Karpas-422 (cell line): ENCODE measurements at regions not wholly inside any gene's neighbourhood (a gene's known extent, or its start where the extent isn't known, plus 50 kb on each side); places are given as distances from the start of the nearest gene placed in this dataset.

Source experiments
- DNase-seq: peaks from one replicate; pipeline ENCODE4 v3.0.0-alpha.2; 2015
- H2AFZ ChIP-seq: fragments of 200-600 bp; sonication (generic); 2 replicates; pipeline ENCODE4 v1.6.1; 2014; ENCODE audit warnings: antibody characterized with exemption, low read length, mixed read lengths
- H3K27ac ChIP-seq: fragments of 200-600 bp; sonication (generic); 2 replicates; pipeline ENCODE4 v1.5.1; 2014; ENCODE audit warnings: mild to moderate bottlenecking, low read length, moderate library complexity
- H3K27me3 ChIP-seq: fragments of 200-600 bp; sonication (generic); 2 replicates; pipeline ENCODE4 v1.6.1; 2014; ENCODE audit warnings: low read length, mixed read lengths
- H3K36me3 ChIP-seq: fragments of 200-600 bp; sonication (generic); 2 replicates; pipeline ENCODE4 v1.6.1; 2014; ENCODE audit warnings: low read length, mixed read lengths; ENCODE audit not compliant: insufficient read depth
- H3K4me1 ChIP-seq: fragments of 200-600 bp; sonication (generic); 2 replicates; pipeline ENCODE4 v1.6.1; 2014; ENCODE audit warnings: mild to moderate bottlenecking, low read length, mixed read lengths
- H3K4me2 ChIP-seq: fragments of 200-600 bp; sonication (generic); 2 replicates; pipeline ENCODE4 v1.6.1; 2014; ENCODE audit warnings: low read length, low read depth, mild to moderate bottlenecking; ENCODE audit not compliant: poor library complexity, severe bottlenecking
- H3K4me3 ChIP-seq: fragments of 200-600 bp; sonication (generic); 2 replicates; pipeline ENCODE4 v1.5.1; 2014; ENCODE audit warnings: mild to moderate bottlenecking, antibody characterized with exemption, low read length, mixed read lengths
- H3K79me2 ChIP-seq: fragments of 200-600 bp; sonication (generic); 2 replicates; pipeline ENCODE4 v1.6.1; 2014; ENCODE audit warnings: mild to moderate bottlenecking, low read length, mixed read lengths
- H3K9ac ChIP-seq: fragments of 200-600 bp; sonication (generic); 2 replicates; pipeline ENCODE4 v1.6.0; 2014; ENCODE audit warnings: low read length
- H3K9me2 ChIP-seq: fragments of 200-600 bp; sonication (generic), shearing (Covaris generic); replicated peaks from 2 replicates; pipeline ENCODE4 v1.6.0; 2014; ENCODE audit warnings: mild to moderate bottlenecking, low read length, moderate library complexity; ENCODE audit not compliant: insufficient read depth
- H3K9me3 ChIP-seq: fragments of 300-700, 200-600 bp; sonication (generic); 2 replicates; pipeline ENCODE4 v1.6.1; 2014; ENCODE audit warnings: low read length, mixed read lengths
- H4K20me1 ChIP-seq: fragments of 200-600 bp; sonication (generic); 2 replicates; pipeline ENCODE4 v1.6.1; 2014; ENCODE audit warnings: mild to moderate bottlenecking, antibody characterized with exemption, low read length, low read depth; ENCODE audit not compliant: insufficient read depth

- no peak overlapping the region for H3K4me2 ChIP-seq
- H3K36me3 ChIP-seq = no peaks in the 10 kb centered on the region
- DNase-seq = no peak
- peaks cover 22% of the 10 kb centered on the region; the same call in 1 of the 2 replicates for H3K9me3 ChIP-seq
- no peak overlapping the region for H3K4me3 ChIP-seq
- H2AFZ ChIP-seq = no peak overlapping the region
- no peak overlapping the region for H3K9ac ChIP-seq
- no peaks in the 10 kb centered on the region for H3K79me2 ChIP-seq
- H3K9me2 ChIP-seq = no peaks in the 10 kb centered on the region
- no peaks in the 10 kb centered on the region for H4K20me1 ChIP-seq
- H3K27me3 ChIP-seq = no peaks in the 10 kb centered on the region
- H3K4me1 ChIP-seq = no peaks in the 10 kb centered on the region
- no peak overlapping the region for H3K27ac ChIP-seq
Measured at GRCh38 chr4:96676754-96677435, 837.0 kb downstream of the PDHA2 start.

- Histone ChIP-seq H4K20me1 (no peaks in the 10 kb centered on the region), H3K36me3 (no peaks in the 10 kb centered on the region), H3K4me3 (no peak overlapping the region), H3K4me1 (no peaks in the 10 kb centered on the region), H3K79me2 (no peaks in the 10 kb centered on the region), H3K27me3 (no peaks in the 10 kb centered on the region), H3K9me3 (peaks cover 22% of the 10 kb centered on the region; the same call in 1 of the 2 replicates), H3K27ac (no peak overlapping the region), H3K4me2 (no peak overlapping the region), H2AFZ (no peak overlapping the region), H3K9ac (no peak overlapping the region), H3K9me2 (no peaks in the 10 kb centered on the region)
- no peak for DNase-seq
Measured at GRCh38 chr4:96677499-96677898, 837.6 kb downstream of the PDHA2 start.

GRCh38 chr4:96681218-96681617, 841.3 kb downstream of the PDHA2 start:
- Histone ChIP-seq H2AFZ (no peak overlapping the region), H3K4me2 (no peak overlapping the region), H3K4me1 (no peaks in the 10 kb centered on the region), H3K27me3 (no peaks in the 10 kb centered on the region), H3K9me2 (no peaks in the 10 kb centered on the region), H3K27ac (no peak overlapping the region), H4K20me1 (no peaks in the 10 kb centered on the region), H3K79me2 (no peaks in the 10 kb centered on the region), H3K36me3 (no peaks in the 10 kb centered on the region), H3K4me3 (no peak overlapping the region), H3K9ac (no peak overlapping the region), H3K9me3 (peaks cover 16% of the 10 kb centered on the region)
- no peak for DNase-seq

DNA sequence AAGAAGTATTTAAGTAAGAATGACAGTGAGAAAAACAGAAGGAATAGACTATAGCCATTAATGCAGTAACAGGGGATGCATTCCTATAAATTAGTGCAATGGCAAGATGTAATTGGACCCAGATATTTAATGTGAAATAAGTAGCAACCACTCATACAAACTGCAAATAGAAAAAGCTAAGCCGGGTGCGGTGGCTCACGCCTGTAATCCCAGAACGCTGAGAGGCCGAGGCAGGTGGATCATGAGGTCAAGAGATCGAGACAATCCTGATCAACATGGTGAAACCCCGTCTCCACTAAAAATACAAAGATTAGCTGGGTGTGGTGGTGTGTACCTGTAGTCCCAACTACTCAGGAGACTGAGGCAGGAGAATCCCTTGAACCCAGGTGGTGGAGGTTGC, 845.8 kb downstream of the PDHA2 start:
- Histone ChIP-seq H3K4me3 (no peak overlapping the region), H3K9me3 (peaks cover 14% of the 10 kb centered on the region), H3K36me3 (no peaks in the 10 kb centered on the region), H3K27ac (no peak overlapping the region), H3K27me3 (no peaks in the 10 kb centered on the region), H4K20me1 (no peaks in the 10 kb centered on the region), H3K9ac (no peak overlapping the region), H2AFZ (no peak overlapping the region), H3K4me2 (no peak overlapping the region), H3K9me2 (no peaks in the 10 kb centered on the region), H3K79me2 (no peaks in the 10 kb centered on the region), H3K4me1 (no peaks in the 10 kb centered on the region)
- DNase-seq = no peak

GRCh38 chr4:96691521-96691920, 851.6 kb downstream of the PDHA2 start:
- Histone ChIP-seq H4K20me1 (no peaks in the 10 kb centered on the region), H3K4me1 (no peaks in the 10 kb centered on the region), H3K27me3 (no peaks in the 10 kb centered on the region), H2AFZ (no peak overlapping the region), H3K9me3 (peaks cover 12% of the 10 kb centered on the region), H3K27ac (no peak overlapping the region), H3K36me3 (no peaks in the 10 kb centered on the region), H3K4me2 (no peak overlapping the region), H3K4me3 (no peak overlapping the region), H3K9me2 (no peaks in the 10 kb centered on the region), H3K9ac (no peak overlapping the region), H3K79me2 (no peaks in the 10 kb centered on the region)
- DNase-seq = no peak

DNA sequence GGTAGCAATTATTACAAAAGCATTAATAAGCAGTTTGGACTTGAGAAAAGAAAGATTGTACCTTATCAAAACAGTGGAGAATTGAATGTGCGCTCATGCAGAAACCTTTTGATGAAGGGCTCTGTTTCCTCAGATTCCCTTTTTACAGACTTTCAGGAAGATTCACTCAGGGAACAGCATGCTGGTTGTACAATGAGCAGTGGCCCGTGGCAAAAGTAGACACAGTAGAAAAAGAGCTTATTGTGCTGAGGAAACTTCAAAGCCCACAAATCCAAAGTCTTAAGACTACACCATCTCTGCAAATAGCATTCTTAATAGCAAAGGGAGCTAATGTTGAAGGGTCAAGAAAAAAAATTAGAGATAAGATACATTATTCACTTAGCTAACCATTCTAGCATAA, 858.9 kb downstream of the PDHA2 start:
- H2AFZ ChIP-seq = no peak overlapping the region
- H3K27ac ChIP-seq = no peak overlapping the region
- no peak for DNase-seq
- no peak overlapping the region for H3K9ac ChIP-seq
- no peaks in the 10 kb centered on the region for H4K20me1 ChIP-seq
- no peaks in the 10 kb centered on the region for H3K36me3 ChIP-seq
- no peak overlapping the region for H3K4me2 ChIP-seq
- no peaks in the 10 kb centered on the region for H3K9me2 ChIP-seq
- no peaks in the 10 kb centered on the region for H3K4me1 ChIP-seq
- no peaks in the 10 kb centered on the region for H3K79me2 ChIP-seq
- peaks cover 22% of the 10 kb centered on the region for H3K9me3 ChIP-seq
- no peak overlapping the region for H3K4me3 ChIP-seq
- H3K27me3 ChIP-seq = no peaks in the 10 kb centered on the region

- Histone ChIP-seq H3K9me3 (peaks cover 32% of the 10 kb centered on the region), H3K27me3 (no peaks in the 10 kb centered on the region), H2AFZ (no peak overlapping the region), H3K27ac (no peak overlapping the region), H3K9me2 (no peaks in the 10 kb centered on the region), H3K9ac (no peak overlapping the region), H3K36me3 (no peaks in the 10 kb centered on the region), H3K4me3 (no peak overlapping the region), H3K79me2 (no peaks in the 10 kb centered on the region), H3K4me2 (no peak overlapping the region), H4K20me1 (no peaks in the 10 kb centered on the region), H3K4me1 (no peaks in the 10 kb centered on the region)
- DNase-seq = no peak
Measured at GRCh38 chr4:96703265-96703664, 863.4 kb downstream of the PDHA2 start.

GRCh38 chr4:96708766-96709165, 868.9 kb downstream of the PDHA2 start:
- H3K27me3 ChIP-seq = no peaks in the 10 kb centered on the region
- no peaks in the 10 kb centered on the region for H3K4me1 ChIP-seq
- no peaks in the 10 kb centered on the region for H3K9me2 ChIP-seq
- no peak overlapping the region for H2AFZ ChIP-seq
- no peak for DNase-seq
- no peak overlapping the region for H3K9ac ChIP-seq
- H3K79me2 ChIP-seq = no peaks in the 10 kb centered on the region
- H3K9me3 ChIP-seq = peaks cover 27% of the 10 kb centered on the region
- no peak overlapping the region for H3K4me3 ChIP-seq
- no peaks in the 10 kb centered on the region for H3K36me3 ChIP-seq
- H3K4me2 ChIP-seq = no peak overlapping the region
- no peaks in the 10 kb centered on the region for H4K20me1 ChIP-seq
- H3K27ac ChIP-seq = no peak overlapping the region
